IMR-90 (cell line): ENCODE measurements at regions not wholly inside any gene's neighbourhood (a gene's known extent, or its start where the extent isn't known, plus 50 kb on each side); places are given as distances from the start of the nearest gene placed in this dataset.

ENCODE experiments used
- CEBPB ChIP-seq: IDR thresholded peaks from 2 replicates; pipeline ENCODE4 v1.6.1; 2012; ENCODE audit warnings: low read depth, low read length, improper control_type of control experiment
- POLR2A ChIP-seq: IDR thresholded peaks from 2 replicates; pipeline ENCODE4 v1.6.1; 2012; ENCODE audit warnings: mild to moderate bottlenecking, low read depth, low read length
- RAD21 ChIP-seq: IDR thresholded peaks from 2 replicates; pipeline ENCODE4 v1.6.1; 2012; ENCODE audit warnings: low read length, improper control_type of control experiment
- TF ChIP-seq, protein P1 (sequence below): conservative IDR thresholded peaks from 2 replicates; pipeline ENCODE4 v1.5.1; 2012; ENCODE audit warnings: mild to moderate bottlenecking, low read depth, low read length, improper control_type of control experiment

DNA sequence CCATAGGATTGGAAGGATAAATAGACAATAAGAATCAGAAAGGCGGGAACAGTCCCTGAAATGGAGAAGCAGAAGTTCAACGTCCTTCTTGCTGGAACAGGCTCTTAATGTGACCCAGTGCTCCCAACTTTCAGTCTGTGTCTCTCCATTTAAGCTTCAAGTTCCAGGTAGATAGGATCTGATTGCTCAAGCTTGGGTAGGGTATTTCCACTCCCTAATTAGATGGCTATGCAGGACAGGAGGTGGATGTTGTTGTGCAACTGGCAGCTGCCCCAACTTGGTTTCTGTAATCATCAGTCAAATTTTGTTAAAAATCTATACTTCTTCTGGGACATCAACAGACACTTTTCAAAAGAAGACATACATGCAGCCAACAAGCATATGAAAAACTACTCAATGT is 266.2 kb downstream of the C12orf75 start:
- TF ChIP-seq, protein P1, sequence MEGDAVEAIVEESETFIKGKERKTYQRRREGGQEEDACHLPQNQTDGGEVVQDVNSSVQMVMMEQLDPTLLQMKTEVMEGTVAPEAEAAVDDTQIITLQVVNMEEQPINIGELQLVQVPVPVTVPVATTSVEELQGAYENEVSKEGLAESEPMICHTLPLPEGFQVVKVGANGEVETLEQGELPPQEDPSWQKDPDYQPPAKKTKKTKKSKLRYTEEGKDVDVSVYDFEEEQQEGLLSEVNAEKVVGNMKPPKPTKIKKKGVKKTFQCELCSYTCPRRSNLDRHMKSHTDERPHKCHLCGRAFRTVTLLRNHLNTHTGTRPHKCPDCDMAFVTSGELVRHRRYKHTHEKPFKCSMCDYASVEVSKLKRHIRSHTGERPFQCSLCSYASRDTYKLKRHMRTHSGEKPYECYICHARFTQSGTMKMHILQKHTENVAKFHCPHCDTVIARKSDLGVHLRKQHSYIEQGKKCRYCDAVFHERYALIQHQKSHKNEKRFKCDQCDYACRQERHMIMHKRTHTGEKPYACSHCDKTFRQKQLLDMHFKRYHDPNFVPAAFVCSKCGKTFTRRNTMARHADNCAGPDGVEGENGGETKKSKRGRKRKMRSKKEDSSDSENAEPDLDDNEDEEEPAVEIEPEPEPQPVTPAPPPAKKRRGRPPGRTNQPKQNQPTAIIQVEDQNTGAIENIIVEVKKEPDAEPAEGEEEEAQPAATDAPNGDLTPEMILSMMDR = no peak
- TF ChIP-seq POLR2A = no peak
- no peak for TF ChIP-seq CEBPB
- TF ChIP-seq RAD21 = no peak
